IMR-90 (cell line): ENCODE measurements at regions not wholly inside any gene's neighbourhood (a gene's known extent, or its start where the extent isn't known, plus 50 kb on each side); places are given as distances from the start of the nearest gene placed in this dataset.

Experiments used
- ATAC-seq: fragments of 200-7000 bp; cut with Tn5 transposase; 2 replicates; pipeline ENCODE4 v1.9.1; 2020; ENCODE audit warnings: low read depth, mild to moderate bottlenecking, moderate library complexity
- BruUV-seq: library from RNA; stranded (reverse); fragments of 400-500 nt; replicated peaks from 2 replicates; lab custom pipeline; 2021; lab: Mats Ljungman, UMichigan
- CTCF ChIA-PET: fragments of 300-600 bp; formaldehyde crosslinking; extraction: SDS; loops from one replicate; lab custom pipeline; 2021; ENCODE audit warnings: antibody characterized with exemption; lab: Yijun Ruan, JAX
- POLR2A ChIA-PET: fragments of 300-600 bp; sonication (Branson Sonifier 250); formaldehyde crosslinking; loops from one replicate; lab custom pipeline; 2022; ENCODE audit warnings: antibody characterized with exemption; ENCODE audit not compliant: unreplicated experiment; lab: Charles Lee
- DNase-seq: peaks from one replicate; pipeline ENCODE4 v3.0.0; 2013
- H2AFZ ChIP-seq: replicated peaks from 2 replicates; pipeline ENCODE3; 2013; ENCODE audit warnings: low read length, mild to moderate bottlenecking; ENCODE audit not compliant: poor library complexity
- H2AK5ac ChIP-seq: 2 replicates; pipeline ENCODE4 v1.6.1; 2013; ENCODE audit warnings: low read depth, low read length, inconsistent platforms
- H2AK9ac ChIP-seq: replicated peaks from 2 replicates; pipeline ENCODE3; 2013; ENCODE audit warnings: mild to moderate bottlenecking, low read depth, low read length, moderate library complexity; ENCODE audit not compliant: poor library complexity
- H2BK120ac ChIP-seq: 2 replicates; pipeline ENCODE4 v1.6.1; 2013; ENCODE audit warnings: low read depth, low read length, inconsistent platforms
- H2BK15ac ChIP-seq: 3 replicates; pipeline ENCODE4 v1.6.1; 2013; ENCODE audit warnings: low read depth, low read length, inconsistent platforms
- H2BK20ac ChIP-seq: 2 replicates; pipeline ENCODE4 v1.6.1; 2013; ENCODE audit warnings: low read depth, mild to moderate bottlenecking, inconsistent platforms, low read length, moderate library complexity
- H2BK5ac ChIP-seq: 2 replicates; pipeline ENCODE4 v1.6.1; 2013; ENCODE audit warnings: mild to moderate bottlenecking, low read depth, low read length, inconsistent platforms; ENCODE audit not compliant: poor library complexity, severe bottlenecking
- H3K14ac ChIP-seq: replicated peaks from 2 replicates; pipeline ENCODE4 v1.6.1; 2013; ENCODE audit warnings: low read depth, low read length, inconsistent platforms
- H3K18ac ChIP-seq: 2 replicates; pipeline ENCODE4 v1.6.1; 2013; ENCODE audit warnings: low read depth, low read length, control low read depth
- H3K23ac ChIP-seq: 2 replicates; pipeline ENCODE4 v1.6.1; 2013; ENCODE audit warnings: low read depth, low read length, inconsistent platforms
- H3K27ac ChIP-seq: 2 replicates; pipeline ENCODE4 v1.5.1; 2013; ENCODE audit warnings: mild to moderate bottlenecking, control low read depth, low read length; ENCODE audit not compliant: insufficient read depth
- H3K27me3 ChIP-seq: 2 replicates; pipeline ENCODE4 v1.6.1; 2013; ENCODE audit warnings: low read length; ENCODE audit not compliant: control insufficient read depth, insufficient read depth
- H3K36me3 ChIP-seq: 2 replicates; pipeline ENCODE4 v1.6.1; 2013; ENCODE audit warnings: low read length, mixed read lengths; ENCODE audit not compliant: control insufficient read depth, insufficient read depth
- H3K4ac ChIP-seq: 2 replicates; pipeline ENCODE4 v1.6.1; 2013; ENCODE audit warnings: low read depth, low read length, inconsistent platforms
- H3K4me1 ChIP-seq: 2 replicates; pipeline ENCODE4 v1.6.1; 2013; ENCODE audit warnings: low read length, mixed read lengths; ENCODE audit not compliant: control insufficient read depth, insufficient read depth
- H3K4me2 ChIP-seq: 2 replicates; pipeline ENCODE4 v1.6.1; 2013; ENCODE audit warnings: low read depth, mild to moderate bottlenecking, control low read depth, low read length, moderate library complexity
- H3K4me3 ChIP-seq: 2 replicates; pipeline ENCODE4 v1.5.1; 2013; ENCODE audit warnings: low read depth, mild to moderate bottlenecking, control low read depth, low read length, moderate library complexity; ENCODE audit not compliant: insufficient read depth
- H3K56ac ChIP-seq: 2 replicates; pipeline ENCODE4 v1.6.1; 2013; ENCODE audit warnings: low read length, inconsistent platforms; ENCODE audit not compliant: insufficient read depth; ENCODE audit errors: extremely low read depth
- H3K79me1 ChIP-seq, 2 experiments: 2 replicates each; pipeline ENCODE4 v1.6.1; 2013; ENCODE audit warnings: low read length in 2 of 2, inconsistent platforms in 1 of 2, low read depth in 1 of 2
- H3K9ac ChIP-seq: 2 replicates; pipeline ENCODE4 v1.6.1; 2013; ENCODE audit warnings: low read depth, low read length, control low read depth
- H3K9me1 ChIP-seq: 2 replicates; pipeline ENCODE4 v1.6.1; 2013; ENCODE audit warnings: low read length, inconsistent platforms; ENCODE audit not compliant: insufficient read depth
- H3K9me3 ChIP-seq: 2 replicates; pipeline ENCODE4 v1.6.1; 2013; ENCODE audit warnings: low read length; ENCODE audit not compliant: control insufficient read depth, insufficient read depth
- H4K20me1 ChIP-seq: 2 replicates; pipeline ENCODE4 v1.6.1; 2013; ENCODE audit warnings: low read length, inconsistent platforms; ENCODE audit not compliant: insufficient read depth
- H4K5ac ChIP-seq: 2 replicates; pipeline ENCODE4 v1.6.1; 2013; ENCODE audit warnings: mild to moderate bottlenecking, low read depth, low read length, control low read depth
- H4K8ac ChIP-seq, 2 experiments: 2 replicates each; pipeline ENCODE4 v1.6.1; 2013; ENCODE audit warnings: low read depth in 2 of 2, low read length in 2 of 2, control low read depth in 1 of 2, inconsistent platforms in 1 of 2
- H4K91ac ChIP-seq: 2 replicates; pipeline ENCODE4 v1.6.1; 2013; ENCODE audit warnings: low read depth, low read length, inconsistent platforms; ENCODE audit not compliant: insufficient read depth
- FOS ChIP-seq: fragments of 150-350 bp; IDR thresholded peaks from 2 replicates; pipeline ENCODE4 v1.6.1; 2016; ENCODE audit warnings: low read depth, low read length
- MAZ ChIP-seq: IDR thresholded peaks from 2 replicates; pipeline ENCODE4 v1.6.1; 2012; ENCODE audit warnings: low read depth, mild to moderate bottlenecking, low read length, improper control_type of control experiment, moderate library complexity, borderline replicate concordance
- RAD21 ChIP-seq: IDR thresholded peaks from 2 replicates; pipeline ENCODE4 v1.6.1; 2012; ENCODE audit warnings: low read length, improper control_type of control experiment
- RFX5 ChIP-seq: IDR thresholded peaks from 2 replicates; pipeline ENCODE4 v1.8.0; 2012; ENCODE audit warnings: low read depth, mild to moderate bottlenecking, low read length, moderate library complexity
- WGBS, 2 experiments: methylation state at CpG; one replicate each; pipeline versions ENCODE4 v1.1.5 to v1.1.7; 2013; ENCODE audit warnings: missing lambda C conversion rate in 2 of 2; ENCODE audit not compliant: insufficient read length in 1 of 2; ENCODE audit errors: extremely low coverage in 2 of 2; 5-methylcytosine and 5-hydroxymethylcytosine counted together
- dilution Hi-C: fragments of 300-500 bp; cut with HindIII; formaldehyde crosslinking; loops from one replicate; pipeline ENCODE4 v1.14.3; 2018; ENCODE audit warnings: low sequenced_read_pairs; ENCODE audit not compliant: unreplicated experiment
- in situ Hi-C: fragments of 300-500 bp; cut with MboI; formaldehyde crosslinking; loops from 3 replicates; pipeline ENCODE4 v1.14.3; 2019; ENCODE audit warnings: low sequenced_read_pairs, inconsistent platforms, mixed read lengths
- intact Hi-C: fragments of 100-400 bp; cut with micrococcal nuclease; formaldehyde crosslinking; loops from 2 replicates; pipeline ENCODE4 v1.10.0; 2022
- TF ChIP-seq, protein P1 (sequence below): fragments of 150-350 bp; IDR thresholded peaks from 2 replicates; pipeline ENCODE4 v1.6.1; 2017; ENCODE audit warnings: mild to moderate bottlenecking, antibody characterized with exemption, low read length, low read depth

DNA sequence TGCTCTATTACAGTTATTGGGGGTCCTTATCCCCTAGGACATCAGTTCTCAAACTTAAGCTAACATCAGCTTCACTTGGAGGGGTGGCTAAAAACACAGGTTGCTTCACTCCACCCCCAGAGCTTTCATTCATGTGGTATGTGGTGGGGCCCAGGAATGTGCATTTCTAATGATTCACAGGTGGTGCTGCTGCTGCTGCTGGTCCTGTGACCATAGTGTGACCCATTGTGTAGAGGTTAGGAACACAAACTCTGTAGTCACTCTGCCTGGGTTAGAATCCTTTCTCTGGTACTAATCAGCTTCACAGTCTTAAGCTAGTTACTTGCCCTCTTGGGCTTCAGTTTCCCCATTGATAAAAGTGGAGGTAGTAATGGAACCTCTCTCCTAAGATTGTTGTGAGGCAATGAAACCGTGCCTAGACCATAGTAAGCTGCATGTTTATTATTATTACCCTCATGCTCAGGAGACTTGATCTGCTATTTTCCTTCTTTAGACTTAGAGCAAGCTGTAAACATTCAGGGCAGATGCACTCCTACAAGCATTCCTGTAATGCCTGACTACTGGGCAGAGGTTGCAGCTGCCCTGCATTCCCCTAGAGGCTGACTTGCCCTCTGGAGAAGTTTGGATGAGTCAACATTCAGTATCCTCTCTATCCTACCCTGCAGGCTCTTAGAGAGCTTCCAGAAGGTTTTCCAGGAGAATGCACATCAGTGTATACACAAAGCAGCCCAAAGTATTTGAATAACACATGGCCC, 94.1 kb upstream of the ACSL4 start (continued):
- TF ChIP-seq, protein P1, sequence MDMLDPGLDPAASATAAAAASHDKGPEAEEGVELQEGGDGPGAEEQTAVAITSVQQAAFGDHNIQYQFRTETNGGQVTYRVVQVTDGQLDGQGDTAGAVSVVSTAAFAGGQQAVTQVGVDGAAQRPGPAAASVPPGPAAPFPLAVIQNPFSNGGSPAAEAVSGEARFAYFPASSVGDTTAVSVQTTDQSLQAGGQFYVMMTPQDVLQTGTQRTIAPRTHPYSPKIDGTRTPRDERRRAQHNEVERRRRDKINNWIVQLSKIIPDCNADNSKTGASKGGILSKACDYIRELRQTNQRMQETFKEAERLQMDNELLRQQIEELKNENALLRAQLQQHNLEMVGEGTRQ = no peak

DNA sequence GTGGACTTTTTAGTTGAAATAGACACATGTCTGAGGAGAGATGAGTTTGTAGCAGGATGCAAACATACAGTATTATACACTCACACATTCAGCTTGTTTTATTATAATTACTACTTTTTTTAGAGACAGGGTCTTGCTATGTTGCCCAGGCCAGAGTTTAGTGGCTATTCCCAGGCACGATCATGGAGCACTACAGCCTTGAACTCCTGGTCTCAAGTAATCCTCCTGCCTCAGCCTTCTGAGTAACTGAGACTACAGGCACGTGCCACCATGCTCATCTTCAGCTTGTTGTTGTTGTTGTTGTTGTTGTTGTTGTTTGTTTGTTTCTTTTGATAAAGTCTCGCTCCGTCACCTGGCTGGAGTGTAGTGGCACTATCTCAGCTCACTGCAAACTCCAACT, 94.7 kb upstream of the ACSL4 start:
- peak overlapping the region; percentile 61 for H4K5ac ChIP-seq
- H3K79me1 ChIP-seq = no peaks in the 10 kb centered on the region
- H3K23ac ChIP-seq = peak overlapping the region; percentile 47
- TF ChIP-seq FOS (no peak), MAZ (no peak), RAD21 (no peak), RFX5 (no peak)
- in situ Hi-C loops = no loop called here
- peaks cover 4% of the 10 kb centered on the region; the same call in 1 of the 2 replicates for H4K20me1 ChIP-seq
- H2AFZ ChIP-seq = no peak overlapping the region
- no peaks in the 10 kb centered on the region for H3K9me3 ChIP-seq
- H4K8ac ChIP-seq = peak overlapping the region; percentile 31 to 67; a peak in 3 of 4 replicates
- H2BK120ac ChIP-seq = peak overlapping the region; percentile 90
- H2AK9ac ChIP-seq = no peak overlapping the region
- ATAC-seq = no peak
- BruUV-seq = no TSS peak
- peaks cover 13% of the 10 kb centered on the region for H3K4me1 ChIP-seq
- DNase-seq = no peak
- ChIA-PET CTCF (interaction anchor here (0.7 to 1.8 kb wide), 7 partner anchors 11 to 115 kb away, joined by 3 to 9 read pairs (median 4); no protein-coding TSS in a partner anchor), POLR2A (no interaction called here)
- peaks cover 13% of the 10 kb centered on the region for H3K9me1 ChIP-seq
- no CpG with 5 or more reads among the region's 4 CpGs for WGBS, 2 experiments
- H2BK20ac ChIP-seq = peak overlapping the region; percentile 78
- 0 out of 2 replicates have a peak overlapping the region, but pooled peaks have one; percentile 56 for H3K14ac ChIP-seq
- H3K56ac ChIP-seq = no peak overlapping the region
- peaks cover 2% of the 10 kb centered on the region for H3K27me3 ChIP-seq
- H2BK5ac ChIP-seq = peak overlapping the region; percentile 85
- H4K91ac ChIP-seq = peak overlapping the region; percentile 73
- peak overlapping the region; percentile 91 for H3K27ac ChIP-seq
- H2AK5ac ChIP-seq = peak overlapping the region; percentile 97
- peak overlapping the region; percentile 94 for H3K4ac ChIP-seq
- H2BK15ac ChIP-seq = peak overlapping the region; percentile 90; the same call in 2 of the 3 replicates
- intact Hi-C loops = loop anchor here (1.0 to 2.0 kb wide), 3 partner anchors 13 to 94 kb away; partner anchors contain the start of gene ACSL4
- H3K4me2 ChIP-seq = no peak overlapping the region
- H3K9ac ChIP-seq = no peak overlapping the region
- H3K18ac ChIP-seq = peak overlapping the region; percentile 95
- H3K4me3 ChIP-seq = no peak overlapping the region
- H3K36me3 ChIP-seq = no peaks in the 10 kb centered on the region
- dilution Hi-C loops = no loop called here
